GM12872 (cell line): ENCODE measurements at regions not wholly inside any gene's neighbourhood (a gene's known extent, or its start where the extent isn't known, plus 50 kb on each side); places are given as distances from the start of the nearest gene placed in this dataset.

Experiments used
- CTCF ChIP-seq: IDR thresholded peaks from 3 replicates; pipeline ENCODE4 v1.5.1; 2011; ENCODE audit warnings: low read depth, mild to moderate bottlenecking, low read length, moderate library complexity; ENCODE audit not compliant: insufficient read depth

GRCh38 chr5:138662599-138662998, 87.4 kb upstream of the HSPA9 start:
- no peak for TF ChIP-seq CTCF

GRCh38 chr5:138661991-138662434, 86.8 kb upstream of the HSPA9 start:
- no peak for TF ChIP-seq CTCF

GRCh38 chr5:138661291-138661960, 86.2 kb upstream of the HSPA9 start:
- TF ChIP-seq CTCF, result no peak

GRCh38 chr5:138660051-138660572, 84.9 kb upstream of the HSPA9 start:
- TF ChIP-seq CTCF, result no peak

GRCh38 chr5:138659561-138659960, 84.4 kb upstream of the HSPA9 start:
- no peak for TF ChIP-seq CTCF

GRCh38 chr5:138659121-138659520, 83.9 kb upstream of the HSPA9 start:
- TF ChIP-seq CTCF, result no peak

GRCh38 chr5:138658676-138659075, 83.5 kb upstream of the HSPA9 start:
- no peak for TF ChIP-seq CTCF

- TF ChIP-seq CTCF, result no peak
Observed at GRCh38 chr5:138657360-138657759, 82.2 kb upstream of the HSPA9 start.
